ENCODE measurements at regions not wholly inside any gene's neighbourhood (a gene's known extent, or its start where the extent isn't known, plus 50 kb on each side); places are given as distances from the start of the nearest gene placed in this dataset.

- ChIA-PET POLR2A (no interaction called here), CTCF (interaction anchor here (1.0 to 1.8 kb wide), 5 partner anchors 9 to 90 kb away, joined by 3 to 5 read pairs (median 4); no protein-coding TSS in a partner anchor)
- Histone ChIP-seq H3K9me2 (no peaks in the 10 kb centered on the region), H3K36me3 (replicated peaks in 1 of 2; ENCODE audit: control insufficient read depth in 1 of 2, insufficient read depth in 2 of 2, low read length in 1 of 2) (no peaks in the 10 kb centered on the region), H3K9ac (no peak overlapping the region), H2AFZ (ENCODE audit: low read depth) (no peak overlapping the region), H3K4me1 (ENCODE audit: control insufficient read depth in 1 of 2, insufficient read depth in 2 of 2, low read depth in 1 of 2, low read length in 1 of 2) (no peaks in the 10 kb centered on the region; a peak in 1 of 4 replicates), H3K4me2 (no peak overlapping the region), H3K27me3 (ENCODE audit: insufficient read depth) (peaks cover 6% of the 10 kb centered on the region; the same call in 1 of the 2 replicates), H4K20me1 (ENCODE audit: insufficient read depth) (no peaks in the 10 kb centered on the region), H3F3A (replicated peaks; ENCODE audit: insufficient read depth) (no peaks in the 10 kb centered on the region), H3K79me2 (ENCODE audit: insufficient read depth) (no peaks in the 10 kb centered on the region), H3K9me3 (no peaks in the 10 kb centered on the region), H3K4me3 (ENCODE audit: low read depth in 2 of 2, low read length in 1 of 2) (no peak overlapping the region), H3K27ac (ENCODE audit: low read depth in 2 of 2, low read length in 1 of 2) (no peak overlapping the region)
- no peak for DNase-seq
- no peak for TF ChIP-seq FOSL2 (IDR thresholded peaks at IDR 0.05; ENCODE audit: borderline replicate concordance, low read depth)
- no peak for TF ChIP-seq SIN3A (IDR thresholded peaks at IDR 0.05; ENCODE audit: borderline replicate concordance, low read depth, low read length)
- no peak for TF ChIP-seq RFX5 (IDR thresholded peaks at IDR 0.05; ENCODE audit: low read length)
- TF ChIP-seq MXI1 (IDR thresholded peaks at IDR 0.05; ENCODE audit: low read depth, low read length), result no peak
- TF ChIP-seq PBX3 (IDR thresholded peaks at IDR 0.05), result no peak
- TF ChIP-seq NFIC (IDR thresholded peaks at IDR 0.05; ENCODE audit: borderline replicate concordance), result no peak
- no peak for TF ChIP-seq JUND (IDR thresholded peaks at IDR 0.05)
- TF ChIP-seq FOXJ3 (CRISPR knock-in tag; IDR thresholded peaks at IDR 0.05), result no peak
- no peak for TF ChIP-seq RAD21 (IDR thresholded peaks at IDR 0.05; ENCODE audit: low read length)
- no peak for TF ChIP-seq USF2 (IDR thresholded peaks at IDR 0.05; ENCODE audit: borderline replicate concordance, low read depth, low read length)
- no peak for TF ChIP-seq CTCF (IDR thresholded peaks at IDR 0.05)
- TF ChIP-seq RXRA (IDR thresholded peaks at IDR 0.05; ENCODE audit: borderline replicate concordance, low read depth), result no peak
- no peak for TF ChIP-seq SMC3 (IDR thresholded peaks at IDR 0.05; ENCODE audit: low read depth, low read length)
- no peak for TF ChIP-seq ELF1 (IDR thresholded peaks at IDR 0.05)
- no peak for TF ChIP-seq CHD2 (IDR thresholded peaks at IDR 0.05; ENCODE audit: low read length, partially characterized antibody)
- WGBS (ENCODE audit: low lambda C conversion rate), result 52% methylated on average over 14 of the region's 22 CpGs
Observed at GRCh38 chr11:134017511-134018430, 51.1 kb upstream of the JAM3 start.
